Right lobe of liver (tissue), 6 donors: ENCODE measurements at regions not wholly inside any gene's neighbourhood (a gene's known extent, or its start where the extent isn't known, plus 50 kb on each side); places are given as distances from the start of the nearest gene placed in this dataset.

Experiments used
- ATAC-seq, 4 donors: fragments of 200-7000 bp; cut with Tn5 transposase; one replicate each; pipeline ENCODE4 v1.9.1; 2020; ENCODE audit warnings: mild to moderate bottlenecking in 4 of 4, moderate library complexity in 4 of 4
- DNase-seq, 3 donors: peaks; one replicate each; pipeline ENCODE4 v3.0.0-alpha.2; 2020
- H3K27ac ChIP-seq, 3 donors: fragments of 200-600 bp; one replicate each; pipeline ENCODE4 v1.8.0; 2022
- H3K27me3 ChIP-seq, 2 donors: fragments of 200-600 bp; one replicate each; pipeline ENCODE4 v1.8.0; 2022
- H3K36me3 ChIP-seq, 4 donors: fragments of 200-600 bp; sonication (generic) in 1 of 4; one replicate each; pipeline versions ENCODE4 v1.5.1 to v1.8.0; 2017 to 2022; ENCODE audit warnings: control low read depth in 1 of 4
- H3K4me1 ChIP-seq, 4 donors: fragments of 200-600 bp; sonication (generic) in 1 of 4; one replicate each; pipeline versions ENCODE4 v1.5.1 to v1.8.0; 2017 to 2022; ENCODE audit warnings: control low read depth in 1 of 4
- H3K4me3 ChIP-seq, 3 donors: fragments of 200-600 bp; one replicate each; pipeline ENCODE4 v1.8.0; 2022
- H3K9me3 ChIP-seq, 4 donors: fragments of 200-600 bp; sonication (generic) in 1 of 4; one replicate each; pipeline versions ENCODE4 v1.5.1 to v1.8.0; 2017 to 2022; ENCODE audit warnings: control low read depth in 1 of 4
- CTCF ChIP-seq, 4 donors: fragments of 200-600 bp in 3 of 4; fragments of 450-650 bp in 1 of 4; IDR thresholded peaks; one replicate each; pipeline versions ENCODE4 v1.5.1 to v1.8.0; 2016 to 2022; ENCODE audit warnings: antibody characterized with exemption in 4 of 4, mild to moderate bottlenecking in 2 of 4
- POLR2A ChIP-seq: fragments of 450-650 bp; IDR thresholded peaks from one replicate; pipeline ENCODE4 v1.6.1; 2017; ENCODE audit warnings: antibody characterized with exemption, mild to moderate bottlenecking
- WGBS: methylation state at CpG from one replicate; pipeline ENCODE4 v1.1.6; 2018; ENCODE audit warnings: low coverage, low lambda C conversion rate; ENCODE audit not compliant: insufficient coverage; ENCODE audit errors: missing lambda C conversion rate; 5-methylcytosine and 5-hydroxymethylcytosine counted together
- intact Hi-C, 2 donors: fragments of 100-400 bp; cut with DNase I; formaldehyde crosslinking; loops; one replicate each; pipeline versions ENCODE4 v1.11.2 to v1.14.1; 2022
- donor health status: DM: no; HTN: yes; CAD: no.
- donor health status: DM: no; HTN: no; CAD: no.
- donor health status: DM: no; HTN: no; CAD: no.
- donor health status: DM: no; HTN: yes; CAD: no.
- donor health status: DM: no; HTN: yes; CAD: no.

- 90% methylated on average over 1 of the region's 3 CpGs for WGBS
- Histone ChIP-seq H3K36me3 (no peaks in the 10 kb centered on the region), H3K27ac (no peak overlapping the region), H3K9me3 (no peaks in the 10 kb centered on the region), H3K4me3 (no peak overlapping the region), H3K4me1 (peaks cover 0 to 8% (median 0%) of the 10 kb centered on the region in 4 donors), H3K27me3 (no peaks in the 10 kb centered on the region)
- DNase-seq, result no peak
- intact Hi-C loops, result no loop called here
- TF ChIP-seq CTCF (IDR thresholded peaks at IDR 0.05) (no peak), POLR2A (no peak)
- ATAC-seq, result no peak
Measured at GRCh38 chr1:199868777-199869176, 158.7 kb upstream of the NR5A2 start.

- no peak overlapping the region for H3K27ac ChIP-seq
- no peak for ATAC-seq
- no peaks in the 10 kb centered on the region for H3K36me3 ChIP-seq
Measured at GRCh38 chr1:199875337-199875736, 152.2 kb upstream of the NR5A2 start.

GRCh38 chr1:199875856-199876255 is 151.7 kb upstream of the NR5A2 start:
- Histone ChIP-seq H3K9me3 (no peaks in the 10 kb centered on the region), H3K36me3 (no peaks in the 10 kb centered on the region), H3K27ac (no peak overlapping the region), H3K27me3 (no peaks in the 10 kb centered on the region), H3K4me1 (no peaks in the 10 kb centered on the region), H3K4me3 (no peak overlapping the region)
- DNase-seq, result no peak
- TF ChIP-seq POLR2A (no peak), CTCF (IDR thresholded peaks at IDR 0.05) (no peak)
- no peak for ATAC-seq
- WGBS, result 85% methylated on average over 6 of the region's 6 CpGs
- intact Hi-C loops, result no loop called here

More at GRCh38 chr1:199875337-199875736, 152.2 kb upstream of the NR5A2 start:
- Histone ChIP-seq H3K9me3 (no peaks in the 10 kb centered on the region), H3K4me1 (no peaks in the 10 kb centered on the region), H3K27me3 (no peaks in the 10 kb centered on the region), H3K4me3 (no peak overlapping the region)
- intact Hi-C loops, result no loop called here
- WGBS, result 60% methylated on average over 3 of the region's 3 CpGs
- no peak for DNase-seq
- TF ChIP-seq CTCF (IDR thresholded peaks at IDR 0.05) (no peak), POLR2A (no peak)

- intact Hi-C loops, result no loop called here
- no peak overlapping the region for H3K4me3 ChIP-seq
- WGBS, result 77% methylated on average over 6 of the region's 7 CpGs
- H3K27me3 ChIP-seq, result no peaks in the 10 kb centered on the region
- no peaks in the 10 kb centered on the region for H3K9me3 ChIP-seq
- ATAC-seq (no peak), DNase-seq (no peak)
- H3K27ac ChIP-seq, result no peak overlapping the region
- no peaks in the 10 kb centered on the region for H3K4me1 ChIP-seq
- no peaks in the 10 kb centered on the region for H3K36me3 ChIP-seq
- TF ChIP-seq POLR2A, result no peak
- TF ChIP-seq CTCF (IDR thresholded peaks at IDR 0.05), result no peak
Measured at GRCh38 chr1:199877526-199878384, 149.8 kb upstream of the NR5A2 start.
